TTC549 (cell line): ENCODE measurements at regions not wholly inside any gene's neighbourhood (a gene's known extent, or its start where the extent isn't known, plus 50 kb on each side); places are given as distances from the start of the nearest gene placed in this dataset.

Experiments
- FAIRE-seq: peaks from 2 replicates; lab custom pipeline; 2012; peaks lifted over from hg19 to GRCh38; lab: Jason Lieb, UNC

GRCh38 chr1:221840511-221841243 lies 98.8 kb upstream of the DUSP10 start:
- FAIRE-seq = no peak

GRCh38 chr1:221839782-221840395 lies 98.0 kb upstream of the DUSP10 start:
- no peak for FAIRE-seq

- no peak for FAIRE-seq
Observed at GRCh38 chr1:221839321-221839720, 97.4 kb upstream of the DUSP10 start.

- FAIRE-seq = no peak
Observed at GRCh38 chr1:221837896-221838295, 96.0 kb upstream of the DUSP10 start.

GRCh38 chr1:221834698-221835513 lies 93.0 kb upstream of the DUSP10 start:
- FAIRE-seq = no peak

GRCh38 chr1:221832617-221833016 lies 90.7 kb upstream of the DUSP10 start:
- FAIRE-seq = no peak

GRCh38 chr1:221832151-221832550 lies 90.3 kb upstream of the DUSP10 start:
- no peak for FAIRE-seq

GRCh38 chr1:221829327-221830015 lies 87.6 kb upstream of the DUSP10 start:
- no peak for FAIRE-seq

- no peak for FAIRE-seq
Observed at GRCh38 chr1:221827307-221827642, 85.4 kb upstream of the DUSP10 start.

GRCh38 chr1:221824909-221825308 lies 83.0 kb upstream of the DUSP10 start:
- no peak for FAIRE-seq

- no peak for FAIRE-seq
Observed at GRCh38 chr1:221824025-221824424, 82.1 kb upstream of the DUSP10 start.

GRCh38 chr1:221823561-221823960 lies 81.7 kb upstream of the DUSP10 start:
- no peak for FAIRE-seq

GRCh38 chr1:221823149-221823548 lies 81.3 kb upstream of the DUSP10 start:
- FAIRE-seq = no peak

- no peak for FAIRE-seq
Observed at GRCh38 chr1:221822591-221822990, 80.7 kb upstream of the DUSP10 start.

GRCh38 chr1:221816899-221817298 lies 75.0 kb upstream of the DUSP10 start:
- FAIRE-seq = no peak

GRCh38 chr1:221815660-221816059 lies 73.8 kb upstream of the DUSP10 start:
- no peak for FAIRE-seq

- no peak for FAIRE-seq
Observed at GRCh38 chr1:221813887-221814286, 72.0 kb upstream of the DUSP10 start.

GRCh38 chr1:221812905-221813597 lies 71.2 kb upstream of the DUSP10 start:
- FAIRE-seq = no peak

GRCh38 chr1:221812088-221812752 lies 70.3 kb upstream of the DUSP10 start:
- no peak for FAIRE-seq

- no peak for FAIRE-seq
Observed at GRCh38 chr1:221810406-221810805, 68.5 kb upstream of the DUSP10 start.
